Vagina (tissue), 2 donors: ENCODE measurements at regions not wholly inside any gene's neighbourhood (a gene's known extent, or its start where the extent isn't known, plus 50 kb on each side); places are given as distances from the start of the nearest gene placed in this dataset.

Source experiments
- DNase-seq, 2 donors: peaks; one replicate each; pipeline ENCODE4 v3.0.0-alpha.2; 2017; ENCODE audit errors: extremely low spot score in 2 of 2
- H3K27ac ChIP-seq: fragments of 200-600 bp; sonication (generic); one replicate; pipeline ENCODE4 v1.5.1; 2019
- H3K27me3 ChIP-seq: fragments of 200-600 bp; sonication (generic); one replicate; pipeline ENCODE4 v1.5.1; 2019
- H3K36me3 ChIP-seq, 2 donors: fragments of 200-600 bp; sonication (generic); one replicate each; pipeline ENCODE4 v1.5.1; 2017 to 2019
- H3K4me1 ChIP-seq: fragments of 200-600 bp; sonication (generic); one replicate; pipeline ENCODE4 v1.5.1; 2019
- H3K4me3 ChIP-seq, 2 donors: fragments of 200-600 bp; sonication (generic); 1 replicate in 1 of 2; 2 replicates in 1 of 2; pipeline ENCODE4 v1.5.1; 2016 to 2019
- H3K9me3 ChIP-seq: fragments of 200-600 bp; sonication (generic); one replicate; pipeline ENCODE4 v1.5.1; 2019
- POLR2A ChIP-seq, 2 donors: fragments of 450-650 bp; IDR thresholded peaks; one replicate each; pipeline ENCODE4 v1.6.1; 2017; ENCODE audit warnings: antibody characterized with exemption in 2 of 2, mild to moderate bottlenecking in 2 of 2, moderate library complexity in 2 of 2
- POLR2AphosphoS5 ChIP-seq, 2 donors: sonication (generic); formaldehyde crosslinking; IDR thresholded peaks; one replicate each; pipeline ENCODE4 v1.9.0; 2017; ENCODE audit warnings: antibody characterized with exemption in 2 of 2, mild to moderate bottlenecking in 2 of 2, low read depth in 1 of 2; ENCODE audit not compliant: insufficient read depth in 1 of 2
- intact Hi-C: fragments of 100-400 bp; cut with DNase I; formaldehyde crosslinking; loops from one replicate; pipeline ENCODE4 v1.15.1; 2023
- TF ChIP-seq, protein P1 (sequence below), 3 experiments: fragments of 450-650 bp in 2 of 3; fragments of 200-600 bp in 1 of 3; sonication (generic) in 1 of 3; IDR thresholded peaks; one replicate each; pipeline ENCODE4 v1.5.1; 2017 to 2019; ENCODE audit warnings: antibody characterized with exemption in 3 of 3, mild to moderate bottlenecking in 2 of 3, moderate library complexity in 2 of 3

DNA sequence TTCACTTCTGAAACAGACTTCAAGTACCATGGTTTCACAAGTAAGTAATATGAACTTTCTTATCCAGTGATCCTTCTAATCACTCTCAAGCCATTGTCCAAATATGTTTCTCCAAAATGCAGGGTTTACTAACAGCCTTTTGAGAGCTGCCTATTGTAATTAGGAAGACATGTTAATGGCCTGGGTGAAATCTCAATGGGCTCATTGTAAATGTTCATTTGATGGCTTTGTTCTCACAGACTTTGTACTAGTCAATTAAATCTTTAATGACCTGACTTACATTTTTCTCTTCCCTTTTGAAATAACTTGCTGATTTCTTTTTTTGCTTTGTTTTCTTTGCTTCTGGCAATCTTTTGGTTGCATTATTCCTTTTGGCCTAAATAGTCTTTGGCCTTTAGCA, 444.8 kb downstream of the LIG4 start:
- H3K9me3 ChIP-seq = no peaks in the 10 kb centered on the region
- H3K36me3 ChIP-seq = no peaks in the 10 kb centered on the region
- TF ChIP-seq, protein P1, sequence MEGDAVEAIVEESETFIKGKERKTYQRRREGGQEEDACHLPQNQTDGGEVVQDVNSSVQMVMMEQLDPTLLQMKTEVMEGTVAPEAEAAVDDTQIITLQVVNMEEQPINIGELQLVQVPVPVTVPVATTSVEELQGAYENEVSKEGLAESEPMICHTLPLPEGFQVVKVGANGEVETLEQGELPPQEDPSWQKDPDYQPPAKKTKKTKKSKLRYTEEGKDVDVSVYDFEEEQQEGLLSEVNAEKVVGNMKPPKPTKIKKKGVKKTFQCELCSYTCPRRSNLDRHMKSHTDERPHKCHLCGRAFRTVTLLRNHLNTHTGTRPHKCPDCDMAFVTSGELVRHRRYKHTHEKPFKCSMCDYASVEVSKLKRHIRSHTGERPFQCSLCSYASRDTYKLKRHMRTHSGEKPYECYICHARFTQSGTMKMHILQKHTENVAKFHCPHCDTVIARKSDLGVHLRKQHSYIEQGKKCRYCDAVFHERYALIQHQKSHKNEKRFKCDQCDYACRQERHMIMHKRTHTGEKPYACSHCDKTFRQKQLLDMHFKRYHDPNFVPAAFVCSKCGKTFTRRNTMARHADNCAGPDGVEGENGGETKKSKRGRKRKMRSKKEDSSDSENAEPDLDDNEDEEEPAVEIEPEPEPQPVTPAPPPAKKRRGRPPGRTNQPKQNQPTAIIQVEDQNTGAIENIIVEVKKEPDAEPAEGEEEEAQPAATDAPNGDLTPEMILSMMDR (IDR thresholded peaks at IDR 0.05) = no peak
- no peak for TF ChIP-seq POLR2AphosphoS5 (IDR thresholded peaks at IDR 0.05; ENCODE audit: insufficient read depth in 1 of 2, low read depth in 1 of 2)
- no peak for TF ChIP-seq POLR2A (IDR thresholded peaks at IDR 0.05)
- H3K27ac ChIP-seq = no peak overlapping the region
- H3K4me1 ChIP-seq = no peaks in the 10 kb centered on the region
- intact Hi-C loops = no loop called here
- H3K4me3 ChIP-seq = no peak overlapping the region
- H3K27me3 ChIP-seq = no peaks in the 10 kb centered on the region
- DNase-seq = no peak

DNA sequence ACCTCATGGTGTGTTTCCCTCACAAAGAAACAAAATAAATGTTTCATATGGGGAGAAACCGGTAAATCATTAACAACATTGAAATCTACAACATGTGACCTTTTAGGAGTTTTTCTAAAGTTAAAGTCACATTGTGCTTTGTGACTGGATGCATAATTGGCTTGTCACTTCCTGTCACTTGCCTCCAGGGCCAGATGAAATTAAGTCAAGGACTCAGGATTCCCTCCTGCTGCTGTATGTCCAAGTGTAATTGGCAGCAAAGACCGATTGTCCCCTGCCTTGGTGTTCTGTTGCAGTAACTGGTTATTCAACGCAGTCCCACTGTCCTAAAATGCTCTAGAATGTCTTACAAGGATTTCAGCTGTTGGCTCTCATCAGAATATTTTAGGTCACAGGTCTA, 448.2 kb downstream of the LIG4 start:
- intact Hi-C loops = no loop called here
- no peaks in the 10 kb centered on the region for H3K4me1 ChIP-seq
- TF ChIP-seq POLR2A (IDR thresholded peaks at IDR 0.05) = no peak
- TF ChIP-seq, protein P1 (IDR thresholded peaks at IDR 0.05) = no peak
- no peak for TF ChIP-seq POLR2AphosphoS5 (IDR thresholded peaks at IDR 0.05; ENCODE audit: insufficient read depth in 1 of 2, low read depth in 1 of 2)
- H3K9me3 ChIP-seq = no peaks in the 10 kb centered on the region
- H3K36me3 ChIP-seq = no peaks in the 10 kb centered on the region
- no peak overlapping the region for H3K4me3 ChIP-seq
- DNase-seq = no peak
- H3K27ac ChIP-seq = no peak overlapping the region
- H3K27me3 ChIP-seq = no peaks in the 10 kb centered on the region

DNA sequence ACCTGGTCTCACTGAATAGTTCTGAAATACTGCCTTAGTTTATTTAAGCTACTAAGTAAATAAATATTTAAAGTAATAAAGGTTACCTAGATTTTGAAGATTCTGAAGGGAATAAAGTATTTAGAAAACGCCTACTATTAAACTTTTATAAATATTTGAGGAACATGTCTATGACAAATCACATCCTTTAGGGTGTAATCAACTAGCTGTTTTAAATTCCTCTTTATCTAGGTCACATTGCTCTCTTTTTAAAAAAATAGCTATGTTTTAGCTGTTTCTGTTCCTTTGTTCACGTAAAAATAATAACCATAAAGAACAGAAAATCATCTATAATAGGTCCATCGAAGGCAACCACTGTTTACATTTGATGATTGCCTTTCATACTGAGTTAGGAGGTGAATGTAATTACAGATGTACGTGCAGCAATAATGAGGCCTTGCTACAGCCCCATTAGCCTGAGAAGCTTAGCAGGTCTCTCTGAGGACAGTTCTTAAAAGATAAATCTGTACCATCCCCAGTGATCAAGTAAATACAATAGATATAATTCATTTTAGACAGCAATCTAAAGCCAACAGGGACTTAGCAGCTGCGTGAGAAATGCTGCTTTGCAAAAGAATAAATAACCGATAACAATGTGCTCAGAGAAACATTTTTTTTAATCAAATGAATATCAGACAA, 449.5 kb downstream of the LIG4 start:
- TF ChIP-seq POLR2AphosphoS5 (IDR thresholded peaks at IDR 0.05; ENCODE audit: insufficient read depth in 1 of 2, low read depth in 1 of 2) = no peak
- TF ChIP-seq, protein P1 (IDR thresholded peaks at IDR 0.05) = no peak
- TF ChIP-seq POLR2A (IDR thresholded peaks at IDR 0.05) = no peak
- Histone ChIP-seq H3K4me3 (no peak overlapping the region), H3K4me1 (no peaks in the 10 kb centered on the region), H3K27ac (no peak overlapping the region), H3K27me3 (no peaks in the 10 kb centered on the region), H3K9me3 (no peaks in the 10 kb centered on the region), H3K36me3 (no peaks in the 10 kb centered on the region)
- intact Hi-C loops = no loop called here
- DNase-seq = no peak

DNA sequence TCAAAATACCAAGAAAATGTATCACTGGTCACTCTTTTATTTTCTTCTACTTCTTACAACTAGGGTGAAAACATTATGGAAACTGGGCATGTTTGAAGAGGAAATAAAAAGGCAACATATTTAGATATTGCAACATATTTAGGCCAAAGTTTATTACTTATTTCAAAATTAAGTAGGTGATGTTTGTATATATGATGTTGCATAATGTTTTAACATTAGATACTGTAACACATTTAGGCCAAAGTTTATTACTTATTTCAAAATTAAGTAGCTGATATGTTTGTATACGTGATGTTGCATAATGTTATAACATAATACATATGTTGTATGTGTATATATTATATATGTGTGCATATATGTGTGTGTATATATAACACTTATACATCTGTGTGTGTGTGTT, 451.3 kb downstream of the LIG4 start:
- no peak for DNase-seq

DNA sequence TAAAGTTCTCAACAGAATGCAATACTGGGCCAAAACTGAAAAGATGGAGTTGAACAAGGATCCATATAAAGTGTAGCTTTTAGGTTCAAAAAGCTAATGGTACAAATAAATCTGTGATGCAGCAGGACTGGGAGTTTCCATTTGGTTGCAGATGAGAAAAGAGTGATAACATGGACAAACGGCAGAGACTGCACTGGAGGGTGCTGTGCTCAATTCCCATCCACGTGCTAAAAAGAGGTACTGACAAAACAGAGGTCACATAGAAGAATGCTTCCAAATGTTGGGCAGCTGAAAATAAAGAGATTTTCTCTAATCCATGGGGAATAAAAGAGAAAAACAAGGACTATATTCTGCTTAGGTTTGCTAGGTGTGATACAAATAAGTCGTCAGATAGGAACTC, 461.6 kb downstream of the LIG4 start:
- H3K9me3 ChIP-seq = no peaks in the 10 kb centered on the region
- DNase-seq = no peak
- intact Hi-C loops = loop anchor here (5.0 kb wide), 1 partner anchor 1979 kb away; no protein-coding TSS in a partner anchor
- H3K4me1 ChIP-seq = no peaks in the 10 kb centered on the region
- no peak overlapping the region for H3K4me3 ChIP-seq
- no peak for TF ChIP-seq POLR2A (IDR thresholded peaks at IDR 0.05)
- no peak for TF ChIP-seq POLR2AphosphoS5 (IDR thresholded peaks at IDR 0.05; ENCODE audit: insufficient read depth in 1 of 2, low read depth in 1 of 2)
- TF ChIP-seq, protein P1 (IDR thresholded peaks at IDR 0.05) = no peak
- H3K27ac ChIP-seq = no peak overlapping the region
- no peaks in the 10 kb centered on the region for H3K27me3 ChIP-seq
- no peaks in the 10 kb centered on the region for H3K36me3 ChIP-seq

More for the DNA sequence above, 451.3 kb downstream of the LIG4 start:
- Histone ChIP-seq H3K27me3 (no peaks in the 10 kb centered on the region), H3K36me3 (no peaks in the 10 kb centered on the region), H3K27ac (no peak overlapping the region), H3K4me1 (no peaks in the 10 kb centered on the region), H3K4me3 (no peak overlapping the region), H3K9me3 (no peaks in the 10 kb centered on the region)
- intact Hi-C loops = no loop called here
- no peak for TF ChIP-seq POLR2AphosphoS5 (IDR thresholded peaks at IDR 0.05; ENCODE audit: insufficient read depth in 1 of 2, low read depth in 1 of 2)
- TF ChIP-seq, protein P1 (IDR thresholded peaks at IDR 0.05) = no peak
- TF ChIP-seq POLR2A (IDR thresholded peaks at IDR 0.05) = no peak
